HG03095 (cell line): ENCODE measurements at regions not wholly inside any gene's neighbourhood (a gene's known extent, or its start where the extent isn't known, plus 50 kb on each side); places are given as distances from the start of the nearest gene placed in this dataset.
"Not testable (repeated sequence)": the region's sequence is repeated elsewhere in the genome, so short reads cannot be mapped to it uniquely, and the experiment has no call there.

ENCODE experiments used
- ATAC-seq: cut with Tn5 transposase; IDR thresholded peaks from one replicate; pipeline ENCODE4 v1.9.1; 2021; ENCODE audit warnings: moderate library complexity; ENCODE audit not compliant: unreplicated experiment

- ATAC-seq: no peak
Measured at GRCh38 chr7:39824456-39825200, 125.4 kb upstream of the CDK13 start.

GRCh38 chr7:39825401-39825980 is 124.6 kb upstream of the CDK13 start:
- ATAC-seq: no peak

- ATAC-seq: no peak
Measured at GRCh38 chr7:39826166-39826565, 123.9 kb upstream of the CDK13 start.

GRCh38 chr7:39827571-39827970 is 122.5 kb upstream of the CDK13 start:
- no peak for ATAC-seq

GRCh38 chr7:39829028-39829427 is 121.0 kb upstream of the CDK13 start:
- ATAC-seq: no peak

- no peak for ATAC-seq
Measured at GRCh38 chr7:39832519-39833085, 117.5 kb upstream of the CDK13 start.

GRCh38 chr7:39833180-39833799 is 116.8 kb upstream of the CDK13 start:
- ATAC-seq: not testable (repeated sequence)

GRCh38 chr7:39833865-39834634 is 116.0 kb upstream of the CDK13 start:
- ATAC-seq: not testable (repeated sequence)

GRCh38 chr7:39838326-39838725 is 111.7 kb upstream of the CDK13 start:
- ATAC-seq: no peak

- no peak for ATAC-seq
Measured at GRCh38 chr7:39845006-39845405, 105.0 kb upstream of the CDK13 start.

- ATAC-seq: no peak
Measured at GRCh38 chr7:39847227-39847626, 102.8 kb upstream of the CDK13 start.

GRCh38 chr7:39851466-39852045 is 98.5 kb upstream of the CDK13 start:
- no peak for ATAC-seq

GRCh38 chr7:39854616-39855324 is 95.3 kb upstream of the CDK13 start:
- ATAC-seq: peak; percentile 94

GRCh38 chr7:39855325-39855674 is 94.8 kb upstream of the CDK13 start:
- no peak for ATAC-seq

GRCh38 chr7:39863675-39864322 is 86.3 kb upstream of the CDK13 start:
- not testable (repeated sequence) for ATAC-seq

- ATAC-seq: not testable (repeated sequence)
Measured at GRCh38 chr7:39869888-39870522, 80.1 kb upstream of the CDK13 start.

GRCh38 chr7:39871610-39872009 is 78.4 kb upstream of the CDK13 start:
- ATAC-seq: not testable (repeated sequence)

- no peak for ATAC-seq
Measured at GRCh38 chr7:39880556-39880955, 69.5 kb upstream of the CDK13 start.

- ATAC-seq: no peak
Measured at GRCh38 chr7:39882148-39882784, 67.8 kb upstream of the CDK13 start.
